ENCODE measurements at regions not wholly inside any gene's neighbourhood (a gene's known extent, or its start where the extent isn't known, plus 50 kb on each side); places are given as distances from the start of the nearest gene placed in this dataset.

DNA sequence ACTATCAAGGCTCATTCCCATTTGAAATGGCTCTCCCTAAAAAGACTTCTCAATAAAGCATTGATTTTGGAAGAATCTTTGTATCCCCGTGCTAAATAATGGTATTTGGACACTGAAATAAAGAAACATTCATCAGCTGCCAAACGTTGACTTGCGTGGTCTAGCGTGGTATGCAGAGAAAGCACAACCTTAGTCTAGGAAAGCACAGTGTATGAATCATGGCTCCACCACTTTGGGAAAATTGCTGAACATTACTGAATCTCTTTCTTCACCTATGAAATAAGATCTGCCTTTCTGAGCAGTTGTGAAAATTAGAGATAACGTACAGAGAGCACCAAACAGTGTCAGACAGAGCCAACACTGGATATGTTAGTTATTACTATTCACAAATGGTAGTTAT, 353.9 kb downstream of the SS18 start:
- Histone ChIP-seq H3K9me3 (ENCODE audit: control insufficient read depth in 5 of 5, low read length in 5 of 5) (no peaks in the 10 kb centered on the region), H3K27ac (ENCODE audit: low read depth, low read length) (no peak overlapping the region), H3K4me1 (ENCODE audit: control insufficient read depth in 5 of 5, insufficient read depth in 5 of 5, low read length in 5 of 5) (no peaks in the 10 kb centered on the region), H3K9ac (ENCODE audit: low read length in 5 of 5) (no peak overlapping the region), H3K36me3 (ENCODE audit: control insufficient read depth in 5 of 5, insufficient read depth in 5 of 5, low read length in 5 of 5) (no peaks in the 10 kb centered on the region), H3K27me3 (ENCODE audit: control insufficient read depth in 5 of 5, insufficient read depth in 4 of 5, low read length in 5 of 5) (peaks cover 0 to 3% (median 0%) of the 10 kb centered on the region in 5 donors), H3K4me3 (ENCODE audit: low read depth in 1 of 5, low read length in 5 of 5) (no peak overlapping the region)

DNA sequence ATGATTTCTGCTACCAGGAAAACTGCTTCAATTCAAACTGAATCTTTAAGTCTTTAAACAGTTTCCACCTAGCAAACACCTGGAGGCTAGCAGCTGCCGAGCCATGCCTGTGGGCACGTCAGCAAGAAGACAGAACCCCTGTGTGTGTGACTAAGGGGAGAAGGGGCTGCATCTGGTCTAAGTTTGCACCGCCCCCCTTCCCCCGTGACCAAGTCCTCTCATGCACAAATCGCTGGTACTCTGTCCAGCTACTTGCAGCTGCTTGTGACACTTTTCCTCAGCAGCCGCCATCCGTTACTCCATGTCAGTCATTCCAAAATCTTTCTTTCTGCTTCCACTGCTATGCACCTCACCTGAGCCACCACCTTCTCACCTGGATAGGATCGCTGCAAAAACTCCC, 355.0 kb downstream of the SS18 start:
- H3K9me3 ChIP-seq (ENCODE audit: control insufficient read depth in 5 of 5, low read length in 5 of 5), result peaks cover 0 to 6% (median 0%) of the 10 kb centered on the region in 5 donors
- H3K27ac ChIP-seq (ENCODE audit: low read depth, low read length), result no peak overlapping the region
- H3K36me3 ChIP-seq (ENCODE audit: control insufficient read depth in 5 of 5, insufficient read depth in 5 of 5, low read length in 5 of 5), result no peaks in the 10 kb centered on the region
- peaks cover 0 to 3% (median 0%) of the 10 kb centered on the region in 5 donors for H3K27me3 ChIP-seq (ENCODE audit: control insufficient read depth in 5 of 5, insufficient read depth in 4 of 5, low read length in 5 of 5)
- no peak overlapping the region for H3K9ac ChIP-seq (ENCODE audit: low read length in 5 of 5)
- H3K4me3 ChIP-seq (ENCODE audit: low read depth in 1 of 5, low read length in 5 of 5), result no peak overlapping the region
- H3K4me1 ChIP-seq (ENCODE audit: control insufficient read depth in 5 of 5, insufficient read depth in 5 of 5, low read length in 5 of 5), result no peaks in the 10 kb centered on the region

DNA sequence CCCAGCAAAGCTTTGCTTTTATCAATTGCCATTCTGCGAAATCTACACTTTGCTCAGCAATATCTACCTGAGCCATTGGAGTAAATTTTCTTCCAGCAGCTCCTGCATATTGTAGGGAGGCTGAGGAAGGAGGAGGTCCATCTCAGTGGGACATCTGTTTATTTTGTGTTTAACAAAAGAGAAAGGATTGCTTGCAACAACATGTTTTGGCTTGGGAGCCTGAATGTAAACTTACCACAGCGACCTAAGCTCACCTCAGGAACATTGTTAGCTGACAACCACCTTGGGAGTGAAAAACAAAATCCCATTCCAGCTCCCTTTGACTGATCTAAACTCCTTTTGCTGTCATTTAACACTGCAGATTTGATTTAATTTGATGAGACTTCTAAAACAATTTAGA, 356.1 kb downstream of the SS18 start:
- H3K4me1 ChIP-seq (ENCODE audit: control insufficient read depth in 5 of 5, insufficient read depth in 5 of 5, low read length in 5 of 5), result no peaks in the 10 kb centered on the region
- no peak overlapping the region for H3K27ac ChIP-seq (ENCODE audit: low read depth, low read length)
- H3K4me3 ChIP-seq (ENCODE audit: low read depth in 1 of 5, low read length in 5 of 5), result no peak overlapping the region
- H3K36me3 ChIP-seq (ENCODE audit: control insufficient read depth in 5 of 5, insufficient read depth in 5 of 5, low read length in 5 of 5), result no peaks in the 10 kb centered on the region
- H3K27me3 ChIP-seq (ENCODE audit: control insufficient read depth in 5 of 5, insufficient read depth in 4 of 5, low read length in 5 of 5), result peaks cover 0 to 3% (median 0%) of the 10 kb centered on the region in 5 donors
- H3K9ac ChIP-seq (ENCODE audit: low read length in 5 of 5), result no peak overlapping the region
- H3K9me3 ChIP-seq (ENCODE audit: control insufficient read depth in 5 of 5, low read length in 5 of 5), result peaks cover 0 to 8% (median 0%) of the 10 kb centered on the region in 5 donors

DNA sequence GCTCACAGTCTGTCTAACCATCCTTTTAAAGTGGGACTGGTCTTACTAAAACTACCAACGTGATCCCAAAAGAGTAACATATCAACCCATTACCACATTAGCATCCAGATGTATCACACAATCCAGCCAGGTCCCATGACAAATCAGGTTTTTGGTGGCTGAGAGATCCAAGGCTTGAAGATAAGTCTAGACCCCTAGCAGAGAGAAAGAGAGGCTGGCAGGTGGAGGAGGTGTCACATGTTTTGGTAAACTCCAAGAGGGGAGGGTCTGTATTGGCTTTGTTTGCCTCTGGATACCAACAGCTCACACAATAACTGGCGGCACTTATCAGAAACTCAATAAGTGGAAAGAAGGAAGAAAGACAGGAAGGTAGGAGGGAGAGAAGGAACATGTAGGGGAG, 357.6 kb downstream of the SS18 start:
- Histone ChIP-seq H3K4me3 (ENCODE audit: low read depth in 1 of 5, low read length in 5 of 5) (no peak overlapping the region), H3K27ac (ENCODE audit: low read depth, low read length) (no peak overlapping the region), H3K36me3 (ENCODE audit: control insufficient read depth in 5 of 5, insufficient read depth in 5 of 5, low read length in 5 of 5) (no peaks in the 10 kb centered on the region), H3K4me1 (ENCODE audit: control insufficient read depth in 5 of 5, insufficient read depth in 5 of 5, low read length in 5 of 5) (no peaks in the 10 kb centered on the region), H3K9ac (ENCODE audit: low read length in 5 of 5) (no peak overlapping the region), H3K27me3 (ENCODE audit: control insufficient read depth in 5 of 5, insufficient read depth in 4 of 5, low read length in 5 of 5) (peaks cover 0 to 3% (median 0%) of the 10 kb centered on the region in 5 donors), H3K9me3 (ENCODE audit: control insufficient read depth in 5 of 5, low read length in 5 of 5) (peaks cover 0 to 8% (median 0%) of the 10 kb centered on the region in 5 donors)

DNA sequence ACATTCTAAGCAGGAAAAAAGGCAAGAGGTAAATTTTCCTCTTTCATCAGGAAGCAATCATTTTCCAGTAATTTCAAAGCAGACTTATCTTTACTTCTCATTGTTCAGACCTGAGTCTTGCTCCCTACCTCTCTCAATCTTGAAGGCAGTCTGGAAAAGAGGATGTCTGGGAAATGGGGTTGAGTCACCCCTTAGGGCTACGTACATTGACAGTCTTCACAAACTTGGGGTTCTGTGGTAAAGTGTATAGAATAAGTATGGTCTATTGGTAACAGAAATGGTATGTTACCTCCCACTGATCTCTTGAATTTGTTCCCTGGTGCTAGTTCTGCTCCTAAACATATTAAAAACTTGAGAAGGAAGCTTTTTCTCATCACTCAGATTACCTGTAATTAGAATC, 361.3 kb downstream of the SS18 start:
- Histone ChIP-seq H3K9ac (ENCODE audit: low read length in 5 of 5) (no peak overlapping the region), H3K9me3 (ENCODE audit: control insufficient read depth in 5 of 5, low read length in 5 of 5) (peaks cover 0 to 8% (median 0%) of the 10 kb centered on the region in 5 donors), H3K4me1 (ENCODE audit: control insufficient read depth in 5 of 5, insufficient read depth in 5 of 5, low read length in 5 of 5) (peaks cover 0 to 3% (median 0%) of the 10 kb centered on the region in 5 donors), H3K27ac (ENCODE audit: low read depth, low read length) (no peak overlapping the region), H3K27me3 (ENCODE audit: control insufficient read depth in 5 of 5, insufficient read depth in 4 of 5, low read length in 5 of 5) (peaks cover 0 to 5% (median 3%) of the 10 kb centered on the region in 5 donors), H3K4me3 (ENCODE audit: low read depth in 1 of 5, low read length in 5 of 5) (no peak overlapping the region), H3K36me3 (ENCODE audit: control insufficient read depth in 5 of 5, insufficient read depth in 5 of 5, low read length in 5 of 5) (no peaks in the 10 kb centered on the region)

DNA sequence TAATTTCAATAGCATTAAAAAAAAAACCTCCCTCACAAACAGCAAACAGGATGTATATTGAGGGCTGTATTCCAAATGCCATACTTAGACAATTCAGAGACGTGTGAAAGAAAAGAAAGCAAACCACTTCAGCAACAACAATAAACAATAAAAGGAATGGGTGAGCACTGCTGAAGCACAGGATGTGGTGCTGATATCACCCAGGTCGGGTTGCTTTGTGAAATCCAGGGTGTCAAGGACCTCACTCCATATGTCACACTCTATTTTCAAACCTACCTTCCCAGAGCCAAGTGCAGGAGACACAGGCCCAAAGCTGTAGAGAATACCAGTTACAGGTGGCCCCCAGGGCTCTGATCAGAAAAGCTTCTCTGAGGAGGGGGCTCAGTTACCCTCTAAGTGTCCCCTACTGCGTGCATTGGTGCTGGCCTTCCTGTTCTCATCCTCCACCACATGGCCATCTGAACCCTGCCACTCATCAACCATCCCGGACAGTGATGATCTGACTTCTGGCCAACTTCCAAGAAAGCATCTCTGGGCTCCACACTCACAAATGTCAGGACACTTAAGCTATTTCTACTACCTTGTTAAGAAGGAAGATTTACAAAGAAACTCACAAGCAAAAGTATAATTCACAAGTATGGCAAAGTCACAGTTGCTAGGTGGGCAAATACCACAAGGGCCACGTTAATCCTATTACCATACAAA, 363.0 kb downstream of the SS18 start:
- Histone ChIP-seq H3K9ac (ENCODE audit: low read length in 5 of 5) (no peak overlapping the region), H3K27ac (ENCODE audit: low read depth, low read length) (no peak overlapping the region), H3K4me1 (ENCODE audit: control insufficient read depth in 5 of 5, insufficient read depth in 5 of 5, low read length in 5 of 5) (peaks cover 0 to 3% (median 0%) of the 10 kb centered on the region in 5 donors), H3K9me3 (ENCODE audit: control insufficient read depth in 5 of 5, low read length in 5 of 5) (peaks cover 0 to 15% (median 7%) of the 10 kb centered on the region in 5 donors), H3K27me3 (ENCODE audit: control insufficient read depth in 5 of 5, insufficient read depth in 4 of 5, low read length in 5 of 5) (peaks cover 0 to 5% (median 3%) of the 10 kb centered on the region in 5 donors), H3K4me3 (ENCODE audit: low read depth in 1 of 5, low read length in 5 of 5) (no peak overlapping the region), H3K36me3 (ENCODE audit: control insufficient read depth in 5 of 5, insufficient read depth in 5 of 5, low read length in 5 of 5) (no peaks in the 10 kb centered on the region)

DNA sequence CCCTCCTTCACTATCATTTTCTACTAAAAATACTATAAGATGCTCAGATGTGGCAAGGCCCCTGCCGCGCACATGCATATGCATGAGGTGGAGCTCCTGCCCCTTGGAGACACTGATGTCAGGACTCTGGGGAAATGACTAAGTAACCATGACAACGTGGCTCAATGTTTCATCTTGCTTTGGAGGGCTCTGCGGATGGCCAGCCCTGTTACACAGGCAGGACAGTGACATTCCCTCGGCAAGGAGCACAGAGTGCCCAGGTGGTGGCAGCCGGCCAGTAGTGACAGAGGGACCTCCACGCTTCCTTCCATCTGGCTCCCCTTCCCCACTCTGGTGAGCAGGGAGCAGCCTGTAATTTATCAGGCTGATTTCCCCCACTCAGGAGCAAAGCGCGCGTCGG, 364.1 kb downstream of the SS18 start:
- Histone ChIP-seq H3K27ac (ENCODE audit: low read depth, low read length) (no peak overlapping the region), H3K4me3 (ENCODE audit: low read depth in 1 of 5, low read length in 5 of 5) (no peak overlapping the region), H3K27me3 (ENCODE audit: control insufficient read depth in 5 of 5, insufficient read depth in 4 of 5, low read length in 5 of 5) (peaks cover 0 to 5% (median 3%) of the 10 kb centered on the region in 5 donors), H3K9ac (ENCODE audit: low read length in 5 of 5) (no peak overlapping the region), H3K36me3 (ENCODE audit: control insufficient read depth in 5 of 5, insufficient read depth in 5 of 5, low read length in 5 of 5) (no peaks in the 10 kb centered on the region), H3K4me1 (ENCODE audit: control insufficient read depth in 5 of 5, insufficient read depth in 5 of 5, low read length in 5 of 5) (peaks cover 0 to 3% (median 0%) of the 10 kb centered on the region in 5 donors), H3K9me3 (ENCODE audit: control insufficient read depth in 5 of 5, low read length in 5 of 5) (peaks cover 0 to 15% (median 7%) of the 10 kb centered on the region in 5 donors)

DNA sequence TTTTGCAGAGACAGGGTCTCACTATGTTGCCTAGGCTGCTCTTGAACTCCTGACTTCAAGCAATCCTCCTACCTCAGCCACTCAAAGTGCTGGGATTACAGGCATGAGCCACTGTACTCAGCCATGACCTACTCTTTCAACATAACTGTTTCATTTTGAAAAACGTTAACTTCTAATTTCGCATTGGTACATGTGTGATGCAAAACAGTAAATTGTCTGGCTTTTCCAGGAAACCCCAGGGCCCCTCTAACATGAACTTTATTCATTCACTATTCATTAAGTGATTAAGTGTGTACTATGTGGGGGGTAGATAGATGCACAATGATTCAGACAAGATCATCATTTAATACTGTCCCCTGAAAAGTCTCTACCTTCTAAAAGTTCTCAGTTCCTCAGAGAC, 364.9 kb downstream of the SS18 start:
- H3K27me3 ChIP-seq (ENCODE audit: control insufficient read depth in 5 of 5, insufficient read depth in 4 of 5, low read length in 5 of 5), result peaks cover 0 to 5% (median 3%) of the 10 kb centered on the region in 5 donors
- peaks cover 0 to 14% (median 7%) of the 10 kb centered on the region in 5 donors for H3K9me3 ChIP-seq (ENCODE audit: control insufficient read depth in 5 of 5, low read length in 5 of 5)
- H3K27ac ChIP-seq (ENCODE audit: low read depth, low read length), result no peak overlapping the region
- no peaks in the 10 kb centered on the region for H3K36me3 ChIP-seq (ENCODE audit: control insufficient read depth in 5 of 5, insufficient read depth in 5 of 5, low read length in 5 of 5)
- peaks cover 0 to 3% (median 0%) of the 10 kb centered on the region in 5 donors for H3K4me1 ChIP-seq (ENCODE audit: control insufficient read depth in 5 of 5, insufficient read depth in 5 of 5, low read length in 5 of 5)
- H3K9ac ChIP-seq (ENCODE audit: low read length in 5 of 5), result no peak overlapping the region
- no peak overlapping the region for H3K4me3 ChIP-seq (ENCODE audit: low read depth in 1 of 5, low read length in 5 of 5)

DNA sequence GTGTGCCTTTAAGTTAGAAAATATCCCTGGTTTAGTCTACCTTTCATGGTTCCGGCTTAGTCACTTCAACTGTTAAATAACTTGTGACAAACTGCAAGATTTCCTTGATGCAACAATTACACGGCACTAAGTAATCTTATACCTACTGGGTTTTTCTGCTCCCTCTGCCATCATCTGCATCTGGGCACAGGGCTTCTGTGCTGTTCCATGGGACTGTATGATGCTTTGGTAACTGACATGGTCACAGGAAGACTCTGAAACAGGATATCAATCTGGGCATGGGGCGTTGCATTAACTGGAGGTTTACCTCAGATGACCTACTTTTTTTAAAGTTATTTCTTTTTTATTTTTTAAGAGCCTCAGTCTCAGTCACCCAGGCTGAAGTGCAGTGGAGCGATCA, 365.4 kb downstream of the SS18 start:
- Histone ChIP-seq H3K9ac (ENCODE audit: low read length in 5 of 5) (no peak overlapping the region), H3K27me3 (ENCODE audit: control insufficient read depth in 5 of 5, insufficient read depth in 4 of 5, low read length in 5 of 5) (peaks cover 0 to 5% (median 3%) of the 10 kb centered on the region in 5 donors), H3K4me1 (ENCODE audit: control insufficient read depth in 5 of 5, insufficient read depth in 5 of 5, low read length in 5 of 5) (peaks cover 0 to 3% (median 0%) of the 10 kb centered on the region in 5 donors), H3K9me3 (ENCODE audit: control insufficient read depth in 5 of 5, low read length in 5 of 5) (peaks cover 0 to 12% (median 6%) of the 10 kb centered on the region in 5 donors), H3K36me3 (ENCODE audit: control insufficient read depth in 5 of 5, insufficient read depth in 5 of 5, low read length in 5 of 5) (no peaks in the 10 kb centered on the region), H3K4me3 (ENCODE audit: low read depth in 1 of 5, low read length in 5 of 5) (no peak overlapping the region), H3K27ac (ENCODE audit: low read depth, low read length) (no peak overlapping the region)

DNA sequence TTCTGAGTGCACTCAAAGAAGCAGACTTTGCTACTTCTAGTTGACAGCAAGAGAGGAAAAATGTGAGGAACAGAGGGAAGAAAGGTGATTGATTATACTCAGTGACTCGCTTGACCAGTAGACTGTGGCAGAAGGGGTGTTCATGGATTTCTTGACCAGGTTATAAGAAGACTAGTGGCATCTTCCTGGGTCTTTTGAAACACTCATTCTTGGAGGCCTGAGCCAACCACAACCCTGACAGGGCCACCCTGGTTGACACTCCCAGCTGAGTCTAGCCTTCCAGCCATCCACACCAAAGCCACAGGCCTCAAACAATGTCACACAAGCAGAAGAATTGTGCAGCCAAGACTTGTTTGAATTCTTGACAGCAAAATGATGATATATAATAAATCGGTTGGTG, 366.3 kb downstream of the SS18 start:
- Histone ChIP-seq H3K27ac (ENCODE audit: low read depth, low read length) (no peak overlapping the region), H3K36me3 (ENCODE audit: control insufficient read depth in 5 of 5, insufficient read depth in 5 of 5, low read length in 5 of 5) (no peaks in the 10 kb centered on the region), H3K9ac (ENCODE audit: low read length in 5 of 5) (no peak overlapping the region), H3K4me3 (ENCODE audit: low read depth in 1 of 5, low read length in 5 of 5) (no peak overlapping the region), H3K9me3 (ENCODE audit: control insufficient read depth in 5 of 5, low read length in 5 of 5) (peaks cover 0 to 9% (median 6%) of the 10 kb centered on the region in 5 donors), H3K27me3 (ENCODE audit: control insufficient read depth in 5 of 5, insufficient read depth in 4 of 5, low read length in 5 of 5) (peaks cover 0 to 5% (median 3%) of the 10 kb centered on the region in 5 donors), H3K4me1 (ENCODE audit: control insufficient read depth in 5 of 5, insufficient read depth in 5 of 5, low read length in 5 of 5) (peaks cover 0 to 3% (median 0%) of the 10 kb centered on the region in 5 donors)

Data from subcutaneous abdominal adipose tissue (tissue), 5 donors.